Liver (tissue), 8 donors: ENCODE measurements at regions not wholly inside any gene's neighbourhood (a gene's known extent, or its start where the extent isn't known, plus 50 kb on each side); places are given as distances from the start of the nearest gene placed in this dataset.
A peak's percentile ranks its signal among the peaks of the same experiment; 100 is the strongest.

Source experiments
- DNase-seq: peaks from one replicate; pipeline ENCODE4 v3.0.0-alpha.2; 2017; ENCODE audit warnings: low spot score
- H3K27ac ChIP-seq, 2 donors: one replicate each; pipeline ENCODE4 v1.7.0; 2013; ENCODE audit warnings: inconsistent platforms in 2 of 2, low read length in 2 of 2, control low read depth in 1 of 2, low read depth in 1 of 2, mild to moderate bottlenecking in 1 of 2
- H3K27me3 ChIP-seq, 4 donors: one replicate each; pipeline versions ENCODE4 v1.6.1 to v1.7.0; 2013; ENCODE audit warnings: low read length in 3 of 4, inconsistent platforms in 1 of 4, mild to moderate bottlenecking in 1 of 4, moderate library complexity in 1 of 4; ENCODE audit not compliant: control insufficient read depth in 4 of 4, insufficient read depth in 4 of 4
- H3K36me3 ChIP-seq, 4 donors: one replicate each; pipeline versions ENCODE4 v1.6.1 to v1.7.0; 2013; ENCODE audit warnings: low read length in 3 of 4, mild to moderate bottlenecking in 3 of 4, low read depth in 1 of 4, moderate library complexity in 1 of 4; ENCODE audit not compliant: control insufficient read depth in 4 of 4, insufficient read depth in 3 of 4
- H3K4me1 ChIP-seq, 4 donors: one replicate each; pipeline versions ENCODE4 v1.6.1 to v1.7.0; 2013; ENCODE audit warnings: low read length in 3 of 4, mild to moderate bottlenecking in 3 of 4, moderate library complexity in 1 of 4; ENCODE audit not compliant: control insufficient read depth in 4 of 4, insufficient read depth in 4 of 4
- H3K4me3 ChIP-seq, 3 donors: one replicate each; pipeline versions ENCODE4 v1.6.1 to v1.7.0; 2013; ENCODE audit warnings: low read length in 3 of 3, control low read depth in 1 of 3, low read depth in 1 of 3, mild to moderate bottlenecking in 1 of 3
- H3K9ac ChIP-seq, 2 donors: one replicate each; pipeline ENCODE4 v1.7.0; 2013; ENCODE audit warnings: low read length in 2 of 2, mild to moderate bottlenecking in 2 of 2, moderate library complexity in 2 of 2, control low read depth in 1 of 2, low read depth in 1 of 2
- H3K9me3 ChIP-seq, 4 donors: one replicate each; pipeline versions ENCODE4 v1.6.1 to v1.7.0; 2013; ENCODE audit warnings: low read length in 3 of 4; ENCODE audit not compliant: control insufficient read depth in 4 of 4
- EGR1 ChIP-seq, 2 donors: IDR thresholded peaks; 2 replicates each; pipeline ENCODE4 v1.6.1; 2016 to 2018; ENCODE audit warnings: antibody characterized with exemption in 2 of 2, low read depth in 2 of 2
- FOXA1 ChIP-seq: IDR thresholded peaks from 2 replicates; pipeline ENCODE4 v1.6.1; 2016; ENCODE audit warnings: antibody characterized with exemption
- HNF4A ChIP-seq, 2 donors: conservative IDR thresholded peaks; 2 replicates each; pipeline ENCODE4 v1.6.1; 2016; ENCODE audit warnings: antibody characterized with exemption in 2 of 2, mild to moderate bottlenecking in 2 of 2
- HNF4G ChIP-seq: IDR thresholded peaks from 2 replicates; pipeline ENCODE4 v1.6.1; 2016; ENCODE audit warnings: antibody characterized with exemption
- JUND ChIP-seq, 2 donors: IDR thresholded peaks; 2 replicates each; pipeline ENCODE4 v1.6.1; 2016; ENCODE audit warnings: antibody characterized with exemption in 2 of 2
- RAD21 ChIP-seq, 2 donors: IDR thresholded peaks; 2 replicates each; pipeline ENCODE4 v1.6.1; 2016; ENCODE audit warnings: antibody characterized with exemption in 2 of 2, mild to moderate bottlenecking in 2 of 2
- RXRA ChIP-seq, 2 donors: IDR thresholded peaks; 2 replicates each; pipeline ENCODE4 v1.6.1; 2017 to 2018; ENCODE audit warnings: antibody characterized with exemption in 2 of 2, mild to moderate bottlenecking in 1 of 2
- SP1 ChIP-seq: IDR thresholded peaks from 2 replicates; pipeline ENCODE4 v1.6.1; 2018; ENCODE audit warnings: antibody characterized with exemption, mild to moderate bottlenecking
- TAF1 ChIP-seq: conservative IDR thresholded peaks from 2 replicates; pipeline ENCODE4 v1.6.1; 2016; ENCODE audit warnings: antibody characterized with exemption, mild to moderate bottlenecking
- YY1 ChIP-seq: IDR thresholded peaks from 2 replicates; pipeline ENCODE4 v1.6.1; 2016; ENCODE audit warnings: antibody characterized with exemption, mild to moderate bottlenecking
- WGBS: extraction: QIAGEN DNeasy Blood & Tissue Kit; methylation state at CpG from one replicate; pipeline ENCODE4 v1.1.7; 2013; 5-methylcytosine and 5-hydroxymethylcytosine counted together
- TF ChIP-seq, protein P1 (sequence below): fragments of 150-350 bp; IDR thresholded peaks from 2 replicates; pipeline ENCODE4 v1.5.1; 2017; ENCODE audit warnings: improper control_type of control experiment, low read depth, low read length; ENCODE audit not compliant: missing input control
- TF ChIP-seq, protein P2 (sequence below): IDR thresholded peaks from 2 replicates; pipeline ENCODE4 v1.6.1; 2016; ENCODE audit warnings: antibody characterized with exemption, mild to moderate bottlenecking
- TF ChIP-seq, protein P3 (sequence below): IDR thresholded peaks from 2 replicates; pipeline ENCODE4 v1.6.1; 2016; ENCODE audit warnings: antibody characterized with exemption
- donor health status: healthy.
- donor health status: healthy.
- donor health status: healthy.
- donor health status: healthy.
- donor health status: healthy.

DNA sequence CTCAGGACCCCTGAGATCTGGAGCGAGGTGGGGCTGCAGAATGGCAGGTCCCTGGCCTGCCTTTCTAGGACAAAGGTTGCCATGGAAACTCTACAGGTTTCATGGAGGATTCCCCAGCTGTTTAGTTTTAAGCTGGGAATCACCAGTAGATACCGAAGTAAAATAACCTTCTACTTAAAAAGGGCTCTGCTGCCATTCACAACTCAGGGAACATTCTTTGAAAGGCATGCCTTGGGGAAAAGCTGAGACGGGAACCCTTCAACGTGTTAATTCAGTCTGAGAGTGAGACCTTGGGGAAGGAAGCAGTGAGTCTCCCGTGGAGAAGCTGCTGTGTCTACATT lies 493.3 kb downstream of the BRD1 start:
- no peaks in the 10 kb centered on the region for H3K4me1 ChIP-seq
- no peak for TF ChIP-seq RXRA (IDR thresholded peaks at IDR 0.05)
- TF ChIP-seq HNF4A (conservative IDR thresholded peaks at IDR 0.05): no peak
- TF ChIP-seq JUND (IDR thresholded peaks at IDR 0.05): no peak
- TF ChIP-seq TAF1: no peak
- TF ChIP-seq, protein P1, sequence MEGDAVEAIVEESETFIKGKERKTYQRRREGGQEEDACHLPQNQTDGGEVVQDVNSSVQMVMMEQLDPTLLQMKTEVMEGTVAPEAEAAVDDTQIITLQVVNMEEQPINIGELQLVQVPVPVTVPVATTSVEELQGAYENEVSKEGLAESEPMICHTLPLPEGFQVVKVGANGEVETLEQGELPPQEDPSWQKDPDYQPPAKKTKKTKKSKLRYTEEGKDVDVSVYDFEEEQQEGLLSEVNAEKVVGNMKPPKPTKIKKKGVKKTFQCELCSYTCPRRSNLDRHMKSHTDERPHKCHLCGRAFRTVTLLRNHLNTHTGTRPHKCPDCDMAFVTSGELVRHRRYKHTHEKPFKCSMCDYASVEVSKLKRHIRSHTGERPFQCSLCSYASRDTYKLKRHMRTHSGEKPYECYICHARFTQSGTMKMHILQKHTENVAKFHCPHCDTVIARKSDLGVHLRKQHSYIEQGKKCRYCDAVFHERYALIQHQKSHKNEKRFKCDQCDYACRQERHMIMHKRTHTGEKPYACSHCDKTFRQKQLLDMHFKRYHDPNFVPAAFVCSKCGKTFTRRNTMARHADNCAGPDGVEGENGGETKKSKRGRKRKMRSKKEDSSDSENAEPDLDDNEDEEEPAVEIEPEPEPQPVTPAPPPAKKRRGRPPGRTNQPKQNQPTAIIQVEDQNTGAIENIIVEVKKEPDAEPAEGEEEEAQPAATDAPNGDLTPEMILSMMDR: no peak
- TF ChIP-seq, protein P2, sequence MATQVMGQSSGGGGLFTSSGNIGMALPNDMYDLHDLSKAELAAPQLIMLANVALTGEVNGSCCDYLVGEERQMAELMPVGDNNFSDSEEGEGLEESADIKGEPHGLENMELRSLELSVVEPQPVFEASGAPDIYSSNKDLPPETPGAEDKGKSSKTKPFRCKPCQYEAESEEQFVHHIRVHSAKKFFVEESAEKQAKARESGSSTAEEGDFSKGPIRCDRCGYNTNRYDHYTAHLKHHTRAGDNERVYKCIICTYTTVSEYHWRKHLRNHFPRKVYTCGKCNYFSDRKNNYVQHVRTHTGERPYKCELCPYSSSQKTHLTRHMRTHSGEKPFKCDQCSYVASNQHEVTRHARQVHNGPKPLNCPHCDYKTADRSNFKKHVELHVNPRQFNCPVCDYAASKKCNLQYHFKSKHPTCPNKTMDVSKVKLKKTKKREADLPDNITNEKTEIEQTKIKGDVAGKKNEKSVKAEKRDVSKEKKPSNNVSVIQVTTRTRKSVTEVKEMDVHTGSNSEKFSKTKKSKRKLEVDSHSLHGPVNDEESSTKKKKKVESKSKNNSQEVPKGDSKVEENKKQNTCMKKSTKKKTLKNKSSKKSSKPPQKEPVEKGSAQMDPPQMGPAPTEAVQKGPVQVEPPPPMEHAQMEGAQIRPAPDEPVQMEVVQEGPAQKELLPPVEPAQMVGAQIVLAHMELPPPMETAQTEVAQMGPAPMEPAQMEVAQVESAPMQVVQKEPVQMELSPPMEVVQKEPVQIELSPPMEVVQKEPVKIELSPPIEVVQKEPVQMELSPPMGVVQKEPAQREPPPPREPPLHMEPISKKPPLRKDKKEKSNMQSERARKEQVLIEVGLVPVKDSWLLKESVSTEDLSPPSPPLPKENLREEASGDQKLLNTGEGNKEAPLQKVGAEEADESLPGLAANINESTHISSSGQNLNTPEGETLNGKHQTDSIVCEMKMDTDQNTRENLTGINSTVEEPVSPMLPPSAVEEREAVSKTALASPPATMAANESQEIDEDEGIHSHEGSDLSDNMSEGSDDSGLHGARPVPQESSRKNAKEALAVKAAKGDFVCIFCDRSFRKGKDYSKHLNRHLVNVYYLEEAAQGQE: no peak
- no peak for TF ChIP-seq FOXA1
- TF ChIP-seq SP1: no peak
- TF ChIP-seq, protein P3, sequence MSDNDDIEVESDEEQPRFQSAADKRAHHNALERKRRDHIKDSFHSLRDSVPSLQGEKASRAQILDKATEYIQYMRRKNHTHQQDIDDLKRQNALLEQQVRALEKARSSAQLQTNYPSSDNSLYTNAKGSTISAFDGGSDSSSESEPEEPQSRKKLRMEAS: no peak
- no peak for TF ChIP-seq HNF4G
- no peak for TF ChIP-seq EGR1 (IDR thresholded peaks at IDR 0.05; ENCODE audit: low read depth in 2 of 2)
- no peak for TF ChIP-seq YY1
- no peak overlapping the region for H3K27ac ChIP-seq
- DNase-seq: no peak
- H3K36me3 ChIP-seq: no peaks in the 10 kb centered on the region
- WGBS: 43% methylated on average over 5 of the region's 5 CpGs
- H3K4me3 ChIP-seq: no peak overlapping the region
- H3K27me3 ChIP-seq: peaks cover 0 to 10% (median 0%) of the 10 kb centered on the region in 4 donors
- H3K9me3 ChIP-seq: peaks cover 0 to 2% (median 0%) of the 10 kb centered on the region in 4 donors
- H3K9ac ChIP-seq: no peak overlapping the region

DNA sequence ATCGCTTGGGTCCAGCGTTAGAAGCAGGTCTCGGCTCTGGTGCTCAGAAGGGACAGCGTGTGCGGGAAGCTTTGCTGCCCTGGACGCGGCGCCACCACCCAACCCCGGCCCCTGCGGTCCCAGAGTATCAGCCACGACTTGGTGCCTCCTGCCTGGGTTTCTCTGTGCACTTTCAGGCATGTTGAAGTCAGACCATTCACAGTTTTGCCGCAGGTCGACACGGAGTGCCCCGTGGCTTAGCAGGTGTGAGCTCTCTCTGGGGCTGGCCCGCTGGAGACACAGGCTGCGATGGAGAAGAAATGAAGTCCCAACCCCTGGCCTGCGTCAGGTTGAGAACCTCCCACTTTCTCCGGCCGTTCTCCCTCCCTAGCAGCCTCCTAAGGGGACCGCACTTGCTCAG lies 494.5 kb downstream of the BRD1 start:
- peak; percentile 20 for DNase-seq
- H3K9ac ChIP-seq: no peak overlapping the region
- H3K27ac ChIP-seq: no peak overlapping the region
- TF ChIP-seq YY1: no peak
- TF ChIP-seq, protein P2: no peak
- no peak for TF ChIP-seq TAF1
- TF ChIP-seq, protein P1: no peak
- TF ChIP-seq RAD21 (IDR thresholded peaks at IDR 0.05): no peak
- peaks cover 0 to 2% (median 0%) of the 10 kb centered on the region in 4 donors for H3K9me3 ChIP-seq
- 82% methylated on average over 21 of the region's 21 CpGs for WGBS
- H3K4me1 ChIP-seq: no peaks in the 10 kb centered on the region
- H3K4me3 ChIP-seq: no peak overlapping the region
- H3K36me3 ChIP-seq: no peaks in the 10 kb centered on the region
- peaks cover 0 to 10% (median 0%) of the 10 kb centered on the region in 4 donors for H3K27me3 ChIP-seq
